MM.1S (cell line): ENCODE measurements at regions not wholly inside any gene's neighbourhood (a gene's known extent, or its start where the extent isn't known, plus 50 kb on each side); places are given as distances from the start of the nearest gene placed in this dataset.

Experiments used
- EZH2 ChIP-seq: fragments of 300-600 bp; sonication (generic); optimal IDR thresholded peaks from 2 replicates; pipeline ENCODE3; 2017; ENCODE audit warnings: low read depth, mild to moderate bottlenecking, antibody characterized with exemption, low read length, mixed read lengths
- EZH2phosphoT487 ChIP-seq: fragments of 300-600 bp; sonication (generic); IDR thresholded peaks from 2 replicates; pipeline ENCODE4 v1.6.1; 2018; ENCODE audit warnings: antibody characterized with exemption, low read length
- TF ChIP-seq, protein P1 (sequence below): fragments of 300-600 bp; sonication (generic); IDR thresholded peaks from 2 replicates; pipeline ENCODE4 v1.5.1; 2016; ENCODE audit warnings: antibody characterized with exemption, low read length, mixed read lengths

DNA sequence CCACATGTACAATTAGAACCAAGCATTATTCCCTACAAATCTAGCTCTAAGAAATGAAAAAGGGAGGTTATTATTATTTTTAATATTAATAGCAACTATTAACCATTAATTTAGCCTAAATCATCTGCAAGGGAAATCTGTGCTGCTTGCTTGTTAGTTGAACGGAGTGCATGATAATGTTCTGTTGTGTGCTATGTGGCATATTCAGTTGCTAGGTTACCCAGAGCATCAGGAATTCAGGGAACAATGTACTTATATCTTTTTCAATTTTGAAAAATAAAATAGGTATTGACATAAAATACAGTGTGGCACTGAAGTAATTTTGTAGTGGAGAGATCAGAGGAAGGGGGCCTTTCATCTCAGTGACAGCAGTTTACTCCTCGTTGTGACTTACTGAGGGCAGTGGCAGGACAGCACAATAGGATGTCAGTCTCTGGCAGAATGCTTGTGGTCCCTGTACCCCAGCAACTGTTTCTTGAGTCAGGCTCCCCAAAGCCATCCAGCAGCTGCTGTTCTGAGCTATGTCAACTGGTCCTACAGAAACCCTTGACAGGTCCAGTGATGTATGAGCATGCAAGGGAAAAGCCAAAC, 173.6 kb downstream of the TMEM161B start:
- TF ChIP-seq, protein P1, sequence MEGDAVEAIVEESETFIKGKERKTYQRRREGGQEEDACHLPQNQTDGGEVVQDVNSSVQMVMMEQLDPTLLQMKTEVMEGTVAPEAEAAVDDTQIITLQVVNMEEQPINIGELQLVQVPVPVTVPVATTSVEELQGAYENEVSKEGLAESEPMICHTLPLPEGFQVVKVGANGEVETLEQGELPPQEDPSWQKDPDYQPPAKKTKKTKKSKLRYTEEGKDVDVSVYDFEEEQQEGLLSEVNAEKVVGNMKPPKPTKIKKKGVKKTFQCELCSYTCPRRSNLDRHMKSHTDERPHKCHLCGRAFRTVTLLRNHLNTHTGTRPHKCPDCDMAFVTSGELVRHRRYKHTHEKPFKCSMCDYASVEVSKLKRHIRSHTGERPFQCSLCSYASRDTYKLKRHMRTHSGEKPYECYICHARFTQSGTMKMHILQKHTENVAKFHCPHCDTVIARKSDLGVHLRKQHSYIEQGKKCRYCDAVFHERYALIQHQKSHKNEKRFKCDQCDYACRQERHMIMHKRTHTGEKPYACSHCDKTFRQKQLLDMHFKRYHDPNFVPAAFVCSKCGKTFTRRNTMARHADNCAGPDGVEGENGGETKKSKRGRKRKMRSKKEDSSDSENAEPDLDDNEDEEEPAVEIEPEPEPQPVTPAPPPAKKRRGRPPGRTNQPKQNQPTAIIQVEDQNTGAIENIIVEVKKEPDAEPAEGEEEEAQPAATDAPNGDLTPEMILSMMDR: no peak
- TF ChIP-seq EZH2phosphoT487 (no peak), EZH2 (no peak)
